ENCODE measurements at regions not wholly inside any gene's neighbourhood (a gene's known extent, or its start where the extent isn't known, plus 50 kb on each side); places are given as distances from the start of the nearest gene placed in this dataset.

GRCh38 chr4:188915175-188915574 is 775.9 kb downstream of the TRIML1 start:
- no peak for TF ChIP-seq CTCF (IDR thresholded peaks at IDR 0.05)
- TF ChIP-seq POLR2A (IDR thresholded peaks at IDR 0.05): no peak
- TF ChIP-seq EP300 (IDR thresholded peaks at IDR 0.05): no peak
